ENCODE measurements at regions not wholly inside any gene's neighbourhood (a gene's known extent, or its start where the extent isn't known, plus 50 kb on each side); places are given as distances from the start of the nearest gene placed in this dataset.

DNA sequence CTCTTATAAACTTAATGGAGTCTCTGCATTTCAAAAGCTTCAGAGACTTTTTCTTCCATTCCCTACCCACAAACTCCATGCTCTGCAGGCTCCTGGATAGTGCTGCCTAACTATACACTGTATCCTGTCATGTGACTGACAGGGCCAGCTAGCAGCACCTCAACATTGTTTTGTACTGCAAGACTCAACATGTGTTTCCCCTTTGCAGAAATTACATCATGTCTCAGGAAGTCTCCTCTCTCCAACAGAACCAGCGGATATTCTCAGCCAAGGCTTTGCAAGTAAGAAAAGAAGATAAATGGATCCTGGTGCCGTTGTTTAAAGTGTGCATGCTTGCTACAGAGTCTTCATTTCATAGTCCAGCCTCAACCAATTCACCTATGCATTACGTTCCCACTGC is 164.0 kb upstream of the UBASH3B start:
- TF ChIP-seq, protein P1, sequence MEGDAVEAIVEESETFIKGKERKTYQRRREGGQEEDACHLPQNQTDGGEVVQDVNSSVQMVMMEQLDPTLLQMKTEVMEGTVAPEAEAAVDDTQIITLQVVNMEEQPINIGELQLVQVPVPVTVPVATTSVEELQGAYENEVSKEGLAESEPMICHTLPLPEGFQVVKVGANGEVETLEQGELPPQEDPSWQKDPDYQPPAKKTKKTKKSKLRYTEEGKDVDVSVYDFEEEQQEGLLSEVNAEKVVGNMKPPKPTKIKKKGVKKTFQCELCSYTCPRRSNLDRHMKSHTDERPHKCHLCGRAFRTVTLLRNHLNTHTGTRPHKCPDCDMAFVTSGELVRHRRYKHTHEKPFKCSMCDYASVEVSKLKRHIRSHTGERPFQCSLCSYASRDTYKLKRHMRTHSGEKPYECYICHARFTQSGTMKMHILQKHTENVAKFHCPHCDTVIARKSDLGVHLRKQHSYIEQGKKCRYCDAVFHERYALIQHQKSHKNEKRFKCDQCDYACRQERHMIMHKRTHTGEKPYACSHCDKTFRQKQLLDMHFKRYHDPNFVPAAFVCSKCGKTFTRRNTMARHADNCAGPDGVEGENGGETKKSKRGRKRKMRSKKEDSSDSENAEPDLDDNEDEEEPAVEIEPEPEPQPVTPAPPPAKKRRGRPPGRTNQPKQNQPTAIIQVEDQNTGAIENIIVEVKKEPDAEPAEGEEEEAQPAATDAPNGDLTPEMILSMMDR (IDR thresholded peaks at IDR 0.05) = no peak
- TF ChIP-seq POLR2AphosphoS5 (IDR thresholded peaks at IDR 0.05; ENCODE audit: insufficient read depth in 1 of 2, low read depth in 1 of 2) = no peak
- no peak for TF ChIP-seq POLR2A (IDR thresholded peaks at IDR 0.05)

Data from vagina (tissue), 2 donors.